Erythroblast (primary cell): ENCODE measurements at regions not wholly inside any gene's neighbourhood (a gene's known extent, or its start where the extent isn't known, plus 50 kb on each side); places are given as distances from the start of the nearest gene placed in this dataset.

Source experiments
- GATA1 ChIP-seq: IDR thresholded peaks from 2 replicates; pipeline ENCODE4 v1.6.1; 2011; ENCODE audit warnings: low read depth, mild to moderate bottlenecking, control low read depth, low read length, moderate library complexity
- POLR2A ChIP-seq: IDR thresholded peaks from 2 replicates; pipeline ENCODE4 v1.6.1; 2011; ENCODE audit warnings: mild to moderate bottlenecking, low read length

DNA sequence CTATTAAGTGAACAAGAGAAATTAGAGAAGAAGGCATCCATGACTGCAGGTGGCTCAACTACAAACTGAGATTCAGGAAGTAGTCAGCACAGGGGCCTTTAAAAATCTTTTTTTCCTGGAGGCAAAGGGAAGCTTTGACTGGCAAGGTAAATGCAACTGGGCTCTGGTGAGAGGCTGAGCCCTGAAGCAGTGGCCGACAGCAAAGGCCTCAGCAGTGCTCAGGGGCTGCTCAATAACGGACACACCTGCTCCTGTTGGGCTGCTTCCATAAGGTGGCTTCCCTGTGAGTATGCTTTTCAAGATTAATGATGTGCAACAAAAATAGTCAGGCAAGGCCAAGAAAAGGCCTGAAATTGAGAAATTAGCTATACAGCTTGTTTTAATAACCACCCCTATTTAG, 134.2 kb upstream of the RGMB start:
- TF ChIP-seq POLR2A (no peak), GATA1 (no peak)
